Spleen (tissue), 11 donors: ENCODE measurements at regions not wholly inside any gene's neighbourhood (a gene's known extent, or its start where the extent isn't known, plus 50 kb on each side); places are given as distances from the start of the nearest gene placed in this dataset.

ENCODE experiments used
- DNase-seq: peaks from one replicate; pipeline ENCODE4 v3.0.0-alpha.2; 2020
- H3K27ac ChIP-seq, 8 donors: fragments of 200-600 bp; sonication (generic) in 7 of 8; 1 replicate in 4 of 8; 2 replicates in 4 of 8; pipeline versions ENCODE4 v1.5.0 to v1.8.0; 2016 to 2021; ENCODE audit warnings: inconsistent platforms in 4 of 8, mild to moderate bottlenecking in 4 of 8, moderate library complexity in 1 of 8
- H3K27me3 ChIP-seq, 7 donors: fragments of 200-600 bp; sonication (generic) in 6 of 7; replicated peaks in 1 of 7; 1 replicate in 4 of 7; 2 replicates in 3 of 7; pipeline versions ENCODE4 v1.5.0 to v1.8.0; 2016 to 2021; ENCODE audit warnings: inconsistent platforms in 3 of 7, mild to moderate bottlenecking in 1 of 7
- H3K36me3 ChIP-seq, 6 donors: fragments of 200-600 bp; sonication (generic) in 5 of 6; 1 replicate in 4 of 6; 2 replicates in 2 of 6; pipeline versions ENCODE4 v1.5.0 to v1.8.0; 2016 to 2021; ENCODE audit warnings: inconsistent platforms in 2 of 6
- H3K4me1 ChIP-seq, 6 donors: fragments of 200-600 bp; sonication (generic) in 5 of 6; 1 replicate in 3 of 6; 2 replicates in 3 of 6; pipeline versions ENCODE4 v1.5.0 to v1.8.0; 2016 to 2021; ENCODE audit warnings: inconsistent platforms in 3 of 6
- H3K4me3 ChIP-seq, 8 donors: fragments of 200-600 bp; sonication (generic) in 7 of 8; 1 replicate in 4 of 8; 2 replicates in 4 of 8; pipeline versions ENCODE4 v1.5.0 to v1.8.0; 2016 to 2021; ENCODE audit warnings: inconsistent platforms in 4 of 8, mild to moderate bottlenecking in 4 of 8, moderate library complexity in 2 of 8
- H3K9me3 ChIP-seq, 8 donors: fragments of 200-600 bp; sonication (generic) in 7 of 8; 1 replicate in 4 of 8; 2 replicates in 4 of 8; pipeline versions ENCODE4 v1.5.0 to v1.8.0; 2016 to 2021; ENCODE audit warnings: inconsistent platforms in 4 of 8
- CTCF ChIP-seq, 11 experiments: fragments of 200-600 bp in 7 of 11; fragments of 450-650 bp in 4 of 11; sonication (generic) in 4 of 11; IDR thresholded peaks in 8 of 11; conservative IDR thresholded peaks in 3 of 11; 1 replicate in 7 of 11; 2 replicates in 4 of 11; pipeline versions ENCODE4 v1.4.0 to v1.8.0; 2016 to 2021; ENCODE audit warnings: antibody characterized with exemption in 11 of 11, inconsistent platforms in 4 of 11, mild to moderate bottlenecking in 1 of 11
- POLR2A ChIP-seq, 3 donors: fragments of 450-650 bp; IDR thresholded peaks; one replicate each; pipeline ENCODE4 v1.5.1; 2017; ENCODE audit warnings: antibody characterized with exemption in 3 of 3, mild to moderate bottlenecking in 1 of 3
- POLR2AphosphoS5 ChIP-seq, 3 donors: sonication (generic); formaldehyde crosslinking; IDR thresholded peaks; one replicate each; pipeline ENCODE4 v1.5.1; 2017; ENCODE audit warnings: antibody characterized with exemption in 3 of 3
- WGBS, 5 donors: extraction: QIAGEN DNeasy Blood & Tissue Kit in 3 of 5; methylation state at CpG; one replicate each; pipeline versions ENCODE4 v1.1.5 to v1.1.7; 2013 to 2018; 5-methylcytosine and 5-hydroxymethylcytosine counted together
- intact Hi-C: fragments of 100-400 bp; cut with DNase I; formaldehyde crosslinking; loops from one replicate; pipeline ENCODE4 v1.15.0; 2023; ENCODE audit warnings: low total_unique reads
- donor health status: healthy with polysubstance abuse.
- donor health status: DM: no; HTN: no; CAD: no; lungs with moderate emphysema.
- donor health status: DM: no; HTN: no; CAD: no.
- donor health status: Bipolar disorder and iron deficiency.
- donor health status: healthy.
- donor health status: DM: no; HTN: no; CAD: no.
- donor health status: DM: yes; HTN: yes; CAD: no.

GRCh38 chr2:154924531-154924930 is 226.0 kb downstream of the KCNJ3 start:
- 83 to 93% (median 92%) methylated on average over 3 of the region's 3 CpGs for WGBS, 5 donors
- no peaks in the 10 kb centered on the region for H3K36me3 ChIP-seq
- peak; percentile 54 for DNase-seq
- no peaks in the 10 kb centered on the region for H3K9me3 ChIP-seq
- H3K27me3 ChIP-seq = no peaks in the 10 kb centered on the region
- no peaks in the 10 kb centered on the region for H3K4me1 ChIP-seq
- no peak overlapping the region for H3K27ac ChIP-seq
- H3K4me3 ChIP-seq = no peak overlapping the region
- TF ChIP-seq POLR2AphosphoS5 (IDR thresholded peaks at IDR 0.05) (no peak), POLR2A (IDR thresholded peaks at IDR 0.05) (no peak), CTCF (IDR thresholded peaks at IDR 0.05 in 8 of 11, conservative IDR thresholded peaks at IDR 0.05 in 3 of 11) (no peak)
- intact Hi-C loops = no loop called here

- 20 to 41% (median 28%) methylated on average over 3 of the region's 3 CpGs for WGBS, 5 donors
- Histone ChIP-seq H3K27ac (no peak overlapping the region), H3K27me3 (no peaks in the 10 kb centered on the region), H3K4me3 (no peak overlapping the region), H3K36me3 (no peaks in the 10 kb centered on the region), H3K9me3 (no peaks in the 10 kb centered on the region), H3K4me1 (no peaks in the 10 kb centered on the region)
- DNase-seq = no peak
- intact Hi-C loops = no loop called here
- no peak for TF ChIP-seq POLR2A (IDR thresholded peaks at IDR 0.05)
- no peak for TF ChIP-seq CTCF (IDR thresholded peaks at IDR 0.05 in 8 of 11, conservative IDR thresholded peaks at IDR 0.05 in 3 of 11)
- no peak for TF ChIP-seq POLR2AphosphoS5 (IDR thresholded peaks at IDR 0.05)
Measured at GRCh38 chr2:154914561-154914960, 216.1 kb downstream of the KCNJ3 start.

GRCh38 chr2:154912215-154912614 is 213.7 kb downstream of the KCNJ3 start:
- Histone ChIP-seq H3K36me3 (no peaks in the 10 kb centered on the region), H3K27me3 (no peaks in the 10 kb centered on the region), H3K4me3 (no peak overlapping the region), H3K27ac (no peak overlapping the region), H3K4me1 (no peaks in the 10 kb centered on the region), H3K9me3 (peaks cover 0 to 16% (median 0%) of the 10 kb centered on the region in 8 donors)
- 79 to 93% (median 86%) methylated on average over 6 of the region's 6 CpGs for WGBS, 5 donors
- intact Hi-C loops = no loop called here
- no peak for DNase-seq
- TF ChIP-seq CTCF (IDR thresholded peaks at IDR 0.05 in 8 of 11, conservative IDR thresholded peaks at IDR 0.05 in 3 of 11) = no peak
- no peak for TF ChIP-seq POLR2A (IDR thresholded peaks at IDR 0.05)
- TF ChIP-seq POLR2AphosphoS5 (IDR thresholded peaks at IDR 0.05) = no peak

- intact Hi-C loops = no loop called here
- H3K27ac ChIP-seq = no peak overlapping the region
- H3K9me3 ChIP-seq = peaks cover 0 to 21% (median 0%) of the 10 kb centered on the region in 8 donors
- no peak for DNase-seq
- H3K4me1 ChIP-seq = no peaks in the 10 kb centered on the region
- no peaks in the 10 kb centered on the region for H3K36me3 ChIP-seq
- H3K27me3 ChIP-seq = no peaks in the 10 kb centered on the region
- no peak overlapping the region for H3K4me3 ChIP-seq
- no peak for TF ChIP-seq CTCF (IDR thresholded peaks at IDR 0.05 in 8 of 11, conservative IDR thresholded peaks at IDR 0.05 in 3 of 11)
- TF ChIP-seq POLR2AphosphoS5 (IDR thresholded peaks at IDR 0.05) = no peak
- no peak for TF ChIP-seq POLR2A (IDR thresholded peaks at IDR 0.05)
Measured at GRCh38 chr2:154911729-154912128, 213.2 kb downstream of the KCNJ3 start.
